Hepatic stellate cell (primary cell): ENCODE measurements at regions not wholly inside any gene's neighbourhood (a gene's known extent, or its start where the extent isn't known, plus 50 kb on each side); places are given as distances from the start of the nearest gene placed in this dataset.

ENCODE experiments used
- DNase-seq: peaks from one replicate; pipeline ENCODE4 v3.0.0; 2011; ENCODE audit warnings: low spot score

DNA sequence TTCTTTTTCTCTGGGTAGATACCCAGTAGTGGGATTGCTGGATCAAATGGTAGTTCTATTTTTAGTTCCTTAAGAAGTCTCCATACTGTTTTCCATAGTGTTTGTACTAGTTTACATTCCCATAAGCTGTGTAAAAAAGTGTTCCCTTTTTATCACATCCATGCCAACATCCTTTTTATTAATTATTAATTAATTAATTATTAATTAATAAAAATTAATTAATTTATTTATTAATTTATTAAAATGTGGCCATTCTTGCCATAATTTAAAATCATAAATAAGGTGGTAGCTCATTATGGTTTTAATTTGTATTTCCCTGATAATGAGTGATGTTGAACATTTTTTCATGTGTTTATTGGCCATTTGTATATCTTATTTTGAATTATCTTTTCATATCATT lies 173.9 kb upstream of the FOXN2 start:
- no peak for DNase-seq

GRCh38 chr2:48144777-48145176 lies 169.7 kb upstream of the FOXN2 start:
- no peak for DNase-seq

GRCh38 chr2:48145845-48146452 lies 168.5 kb upstream of the FOXN2 start:
- DNase-seq, result no peak

- DNase-seq, result no peak
Observed at GRCh38 chr2:48146552-48146951, 167.9 kb upstream of the FOXN2 start.

- DNase-seq, result no peak
Observed at GRCh38 chr2:48147719-48148118, 166.8 kb upstream of the FOXN2 start.

DNA sequence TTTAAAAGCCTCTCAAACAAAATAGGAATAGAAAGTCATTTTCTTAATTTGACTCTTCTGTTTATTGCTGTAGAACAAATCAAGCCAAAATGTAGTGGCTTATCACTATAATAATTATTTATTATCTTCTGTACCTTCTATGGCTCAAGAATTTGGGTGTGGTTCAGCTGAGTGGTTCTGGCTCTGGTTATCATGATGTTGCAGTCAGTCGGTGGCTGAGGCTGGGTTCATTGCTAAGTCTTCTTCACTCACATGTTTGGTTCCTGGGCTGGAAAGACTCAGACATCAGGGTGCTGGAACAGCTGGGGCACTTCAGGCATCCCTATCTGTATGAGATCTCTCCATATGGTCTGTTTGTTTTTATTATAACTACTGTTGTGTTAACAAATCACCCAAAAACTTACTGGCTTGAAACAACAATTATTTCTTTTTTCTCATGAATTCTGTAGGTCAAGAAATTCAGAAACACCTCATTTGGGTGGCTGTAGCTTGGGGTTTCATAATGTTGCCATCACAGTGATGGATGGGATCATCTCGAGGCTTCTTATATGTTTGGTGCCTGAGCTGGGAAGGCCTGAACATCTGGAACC lies 165.5 kb upstream of the FOXN2 start:
- DNase-seq, result no peak

- DNase-seq, result no peak
Observed at GRCh38 chr2:48157150-48157549, 157.3 kb upstream of the FOXN2 start.

GRCh38 chr2:48161628-48162027 lies 152.9 kb upstream of the FOXN2 start:
- DNase-seq, result no peak

- DNase-seq, result no peak
Observed at GRCh38 chr2:48162742-48163141, 151.7 kb upstream of the FOXN2 start.

- no peak for DNase-seq
Observed at GRCh38 chr2:48165070-48165753, 149.3 kb upstream of the FOXN2 start.

GRCh38 chr2:48169141-48169592 lies 145.3 kb upstream of the FOXN2 start:
- DNase-seq, result no peak

DNA sequence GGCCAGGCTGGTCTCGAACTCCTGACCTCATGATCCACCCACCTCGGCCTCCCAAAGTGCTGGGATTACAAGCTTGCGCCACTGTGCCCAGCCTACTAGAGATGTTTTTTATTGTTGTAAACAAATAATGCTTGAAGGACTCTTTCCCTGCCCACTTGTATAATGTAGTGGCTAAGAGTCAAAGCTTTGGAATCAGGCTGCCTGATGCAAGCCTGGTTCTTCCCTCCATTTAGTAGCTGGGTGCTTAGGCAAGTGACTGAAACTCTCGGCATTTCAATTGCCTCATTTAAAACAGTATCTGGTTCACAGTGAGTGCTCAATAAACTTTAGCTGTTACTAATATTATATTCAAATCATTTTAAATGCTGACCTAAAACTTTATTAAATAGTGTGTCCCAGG lies 144.2 kb upstream of the FOXN2 start:
- DNase-seq, result no peak

DNA sequence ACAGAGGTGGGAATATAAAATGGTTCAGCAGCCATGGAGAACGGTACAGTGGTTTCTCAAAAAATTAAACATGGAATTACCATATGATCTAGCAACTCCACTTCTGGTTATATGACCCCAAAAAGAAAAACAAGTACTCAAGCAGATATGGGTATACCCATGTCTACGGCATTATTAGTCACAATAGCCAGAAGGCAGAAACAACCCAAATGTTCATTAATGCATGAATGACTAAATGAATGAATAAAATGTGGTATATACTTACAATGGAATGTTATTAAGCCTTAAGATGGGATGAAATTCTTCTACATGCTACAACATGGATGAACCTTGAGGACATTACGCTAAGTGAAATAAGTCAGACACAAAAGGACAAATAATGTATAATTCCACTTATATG lies 141.3 kb upstream of the FOXN2 start:
- DNase-seq, result no peak

DNA sequence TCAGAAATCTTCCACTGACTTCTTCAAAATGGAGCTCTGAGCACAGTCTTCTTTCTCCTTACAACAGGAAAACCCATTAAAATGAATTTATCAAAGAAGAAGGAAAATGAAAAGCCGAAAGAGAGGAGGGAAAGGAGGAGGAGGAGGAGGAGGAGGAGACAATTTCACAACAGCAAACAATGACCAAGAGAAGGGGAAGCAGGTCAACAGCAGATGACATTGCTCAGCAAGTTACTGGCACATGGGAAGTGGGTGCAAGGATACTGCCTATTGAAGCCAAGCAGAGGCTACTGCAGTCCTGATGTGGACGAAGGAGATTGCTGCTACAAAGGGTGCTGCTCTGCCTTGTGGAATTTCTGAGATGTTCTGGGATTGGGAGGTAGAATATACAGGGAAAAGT lies 140.0 kb upstream of the FOXN2 start:
- no peak for DNase-seq

DNA sequence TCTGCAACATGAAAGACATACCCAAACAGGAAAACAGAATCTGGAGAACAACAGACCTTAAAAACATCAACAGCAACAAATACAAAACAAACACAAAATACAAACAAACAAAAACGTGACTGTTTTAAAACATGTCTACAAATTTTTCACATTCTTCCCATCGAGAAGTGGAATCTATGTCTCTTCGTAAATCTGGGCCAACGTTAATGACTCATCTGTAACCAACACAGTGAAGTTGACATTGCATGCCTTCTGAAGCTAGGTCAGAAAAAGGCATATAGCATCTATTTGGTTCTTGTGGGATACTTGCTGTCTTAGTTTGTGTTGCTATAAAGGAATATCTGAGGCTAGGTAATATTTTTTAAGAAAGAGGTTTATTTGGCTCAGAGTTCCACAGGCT lies 139.2 kb upstream of the FOXN2 start:
- DNase-seq, result peak; percentile 62

GRCh38 chr2:48175656-48176055 lies 138.8 kb upstream of the FOXN2 start:
- DNase-seq, result no peak

- DNase-seq, result no peak
Observed at GRCh38 chr2:48176876-48177275, 137.6 kb upstream of the FOXN2 start.

- DNase-seq, result no peak
Observed at GRCh38 chr2:48178611-48179010, 135.9 kb upstream of the FOXN2 start.

DNA sequence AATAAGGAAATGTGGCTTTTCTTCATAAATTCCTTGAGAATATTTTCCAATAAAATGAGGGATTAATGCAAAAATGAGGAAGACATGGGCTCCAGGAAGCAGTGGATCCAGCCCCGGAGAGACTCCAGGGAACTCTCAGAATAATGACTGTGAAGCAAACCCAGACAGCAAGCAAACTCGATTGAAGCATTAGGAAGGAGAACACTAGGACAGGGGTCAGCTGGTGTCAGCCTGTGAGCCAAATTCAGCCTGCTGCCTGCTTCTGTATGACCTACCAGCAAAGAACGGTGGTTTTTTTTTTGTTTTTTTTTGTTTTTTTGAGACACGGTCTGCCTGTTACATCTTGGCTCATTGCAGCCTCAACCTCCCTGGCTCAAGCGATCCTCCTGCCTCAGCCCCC lies 133.9 kb upstream of the FOXN2 start:
- no peak for DNase-seq

- DNase-seq, result no peak
Observed at GRCh38 chr2:48183276-48183675, 131.2 kb upstream of the FOXN2 start.

DNA sequence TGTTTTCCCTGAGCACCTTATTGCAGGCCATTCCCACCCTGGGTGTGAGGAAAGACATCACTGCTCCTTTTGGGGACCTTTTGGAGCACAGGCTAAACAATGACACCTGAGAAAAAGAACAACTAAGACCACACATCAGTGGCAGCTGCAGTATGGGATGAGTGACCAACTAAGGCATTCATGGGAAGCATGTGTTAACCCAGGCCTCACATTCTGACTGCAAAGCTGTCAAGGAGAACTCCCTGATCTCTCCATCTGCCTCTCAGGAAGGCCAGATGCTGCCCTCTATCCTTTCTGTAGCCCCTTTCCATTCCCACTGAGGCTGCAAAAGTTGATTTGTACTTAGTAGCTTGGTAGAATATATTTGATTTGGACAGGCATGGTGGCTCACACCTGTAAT lies 130.5 kb upstream of the FOXN2 start:
- no peak for DNase-seq

DNA sequence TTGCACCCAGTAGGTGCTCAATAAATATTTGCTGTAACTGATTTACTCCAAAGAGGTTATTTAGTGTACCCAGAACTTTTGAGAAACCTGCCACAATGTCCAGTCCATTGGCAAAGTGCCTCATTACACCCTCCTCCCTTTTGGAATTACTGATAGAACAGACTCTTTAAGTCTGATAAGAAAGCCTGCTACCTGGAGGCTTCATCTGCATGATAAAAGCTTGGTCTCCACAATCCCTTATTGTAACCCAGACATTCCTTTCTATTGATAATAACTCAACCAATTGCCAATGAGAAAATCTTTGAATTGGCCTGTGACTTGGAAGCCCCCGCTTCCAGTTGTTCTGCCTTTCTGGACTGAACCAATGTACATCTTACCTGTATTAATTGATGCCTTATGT lies 127.0 kb upstream of the FOXN2 start:
- no peak for DNase-seq

GRCh38 chr2:48189552-48190228 lies 124.8 kb upstream of the FOXN2 start:
- DNase-seq, result no peak
